GM23248 (cell line): ENCODE measurements at regions not wholly inside any gene's neighbourhood (a gene's known extent, or its start where the extent isn't known, plus 50 kb on each side); places are given as distances from the start of the nearest gene placed in this dataset.

Experiments
- DNase-seq: peaks from one replicate; pipeline ENCODE4 v3.0.0-alpha.2; 2015
- H2AFZ ChIP-seq: fragments of 200-600 bp; sonication (generic); 2 replicates; pipeline ENCODE4 v1.6.1; 2016; ENCODE audit warnings: antibody characterized with exemption
- H3F3A ChIP-seq: fragments of 200-600 bp; sonication (generic); 2 replicates; pipeline ENCODE4 v1.6.1; 2016; ENCODE audit warnings: mild to moderate bottlenecking, antibody characterized with exemption, mixed run types; ENCODE audit not compliant: insufficient read depth
- H3K27ac ChIP-seq: fragments of 200-600 bp; sonication (generic); 2 replicates; pipeline ENCODE4 v1.5.1; 2016; ENCODE audit warnings: mild to moderate bottlenecking
- H3K27me3 ChIP-seq: fragments of 200-600 bp; sonication (generic); replicated peaks from 2 replicates; pipeline ENCODE4 v1.6.1; 2016; ENCODE audit warnings: mild to moderate bottlenecking; ENCODE audit not compliant: insufficient read depth
- H3K36me3 ChIP-seq: fragments of 200-600 bp; sonication (generic); 2 replicates; pipeline ENCODE4 v1.6.1; 2016; ENCODE audit warnings: low read depth, mild to moderate bottlenecking
- H3K4me1 ChIP-seq: fragments of 200-600 bp; sonication (generic); 2 replicates; pipeline ENCODE4 v1.6.1; 2016; ENCODE audit warnings: mild to moderate bottlenecking; ENCODE audit not compliant: insufficient read depth
- H3K4me2 ChIP-seq: fragments of 200-600 bp; sonication (generic); one replicate; pipeline ENCODE4 v1.6.1; 2016; ENCODE audit warnings: mild to moderate bottlenecking; ENCODE audit not compliant: unreplicated experiment
- H3K4me3 ChIP-seq: fragments of 200-600 bp; sonication (generic); 2 replicates; pipeline ENCODE4 v1.5.1; 2016; ENCODE audit warnings: mild to moderate bottlenecking
- H3K79me2 ChIP-seq: fragments of 200-600 bp; sonication (generic); 2 replicates; pipeline ENCODE4 v1.6.1; 2016; ENCODE audit warnings: mild to moderate bottlenecking; ENCODE audit not compliant: insufficient read depth
- H3K9ac ChIP-seq: fragments of 200-600 bp; sonication (generic); 2 replicates; pipeline ENCODE4 v1.6.1; 2016; ENCODE audit warnings: mild to moderate bottlenecking
- H3K9me2 ChIP-seq: fragments of 200-600 bp; sonication (generic); 2 replicates; pipeline ENCODE4 v1.6.1; 2016; ENCODE audit warnings: mixed run types, mild to moderate bottlenecking, moderate library complexity; ENCODE audit not compliant: insufficient read depth
- H3K9me3 ChIP-seq: fragments of 200-600 bp; sonication (generic); one replicate; pipeline ENCODE4 v1.6.1; 2017; ENCODE audit warnings: low read depth
- H4K20me1 ChIP-seq: fragments of 200-600 bp; sonication (generic); 2 replicates; pipeline ENCODE4 v1.6.0; 2016; ENCODE audit not compliant: insufficient read depth
- EZH2 ChIP-seq: fragments of 200-600 bp; sonication (generic); IDR thresholded peaks from 2 replicates; pipeline ENCODE4 v1.6.1; 2018; ENCODE audit warnings: antibody characterized with exemption, mild to moderate bottlenecking; ENCODE audit not compliant: insufficient read depth, poor library complexity, severe bottlenecking
- EZH2phosphoT487 ChIP-seq: fragments of 200-600 bp; sonication (generic); IDR thresholded peaks from 2 replicates; pipeline ENCODE4 v1.6.1; 2018; ENCODE audit warnings: antibody characterized with exemption, moderate library complexity, mild to moderate bottlenecking, low read depth; ENCODE audit not compliant: insufficient read depth
- WGBS, 2 experiments: methylation state at CpG; one replicate each; pipeline ENCODE4 v1.1.6; 2015 to 2017; ENCODE audit warnings: low lambda C conversion rate in 2 of 2, low coverage in 1 of 2; ENCODE audit errors: missing lambda C conversion rate in 2 of 2; 5-methylcytosine and 5-hydroxymethylcytosine counted together
- in situ Hi-C: fragments of 300-500 bp; cut with MboI; formaldehyde crosslinking; loops from 2 replicates; pipeline ENCODE4 v1.15.0; 2020

- 24 to 34% methylated on average over 5 to 7 of the region's 7 CpGs for WGBS, 2 experiments
- no peak for DNase-seq
- H3K4me3 ChIP-seq, result no peak overlapping the region
Observed at GRCh38 chr5:2393556-2393955, 357.9 kb downstream of the IRX2 start.

GRCh38 chr5:2391566-2391965 lies 359.9 kb downstream of the IRX2 start:
- Histone ChIP-seq H3K79me2 (no peaks in the 10 kb centered on the region), H3K27me3 (no peaks in the 10 kb centered on the region), H3F3A (no peaks in the 10 kb centered on the region), H3K9me2 (no peaks in the 10 kb centered on the region), H3K9me3 (no peaks in the 10 kb centered on the region), H2AFZ (no peak overlapping the region), H3K27ac (no peak overlapping the region), H3K4me2 (no peak overlapping the region), H3K36me3 (no peaks in the 10 kb centered on the region), H3K4me1 (no peaks in the 10 kb centered on the region), H3K9ac (no peak overlapping the region), H3K4me3 (no peak overlapping the region), H4K20me1 (no peaks in the 10 kb centered on the region)
- in situ Hi-C loops, result no loop called here
- no peak for TF ChIP-seq EZH2phosphoT487
- no peak for TF ChIP-seq EZH2
- 7 to 10% methylated on average over 8 to 10 of the region's 10 CpGs for WGBS, 2 experiments
- no peak for DNase-seq

More at GRCh38 chr5:2393556-2393955, 357.9 kb downstream of the IRX2 start:
- H3K27me3 ChIP-seq, result no peaks in the 10 kb centered on the region
- no peak overlapping the region for H3K9ac ChIP-seq
- H3K4me2 ChIP-seq, result no peak overlapping the region
- H3K4me1 ChIP-seq, result no peaks in the 10 kb centered on the region
- H2AFZ ChIP-seq, result no peak overlapping the region
- H3K27ac ChIP-seq, result no peak overlapping the region
- H3K9me3 ChIP-seq, result no peaks in the 10 kb centered on the region
- no peaks in the 10 kb centered on the region for H3K9me2 ChIP-seq
- in situ Hi-C loops, result no loop called here
- no peaks in the 10 kb centered on the region for H3F3A ChIP-seq
- TF ChIP-seq EZH2, result no peak
- no peak for TF ChIP-seq EZH2phosphoT487
- no peaks in the 10 kb centered on the region for H4K20me1 ChIP-seq
- H3K36me3 ChIP-seq, result no peaks in the 10 kb centered on the region
- H3K79me2 ChIP-seq, result no peaks in the 10 kb centered on the region

GRCh38 chr5:2391021-2391420 lies 360.5 kb downstream of the IRX2 start:
- Histone ChIP-seq H3K4me3 (no peak overlapping the region), H3K4me1 (no peaks in the 10 kb centered on the region), H2AFZ (no peak overlapping the region), H3F3A (no peaks in the 10 kb centered on the region), H3K36me3 (no peaks in the 10 kb centered on the region), H3K79me2 (no peaks in the 10 kb centered on the region), H4K20me1 (no peaks in the 10 kb centered on the region), H3K4me2 (no peak overlapping the region), H3K27me3 (no peaks in the 10 kb centered on the region), H3K9me3 (no peaks in the 10 kb centered on the region), H3K9ac (no peak overlapping the region), H3K9me2 (no peaks in the 10 kb centered on the region), H3K27ac (no peak overlapping the region)
- DNase-seq, result no peak
- in situ Hi-C loops, result no loop called here
- WGBS, 2 experiments, result 36 to 40% methylated on average over 9 to 10 of the region's 10 CpGs
- no peak for TF ChIP-seq EZH2phosphoT487
- no peak for TF ChIP-seq EZH2

GRCh38 chr5:2388571-2388970 lies 362.9 kb downstream of the IRX2 start:
- no peak overlapping the region for H3K9ac ChIP-seq
- H3K36me3 ChIP-seq, result no peaks in the 10 kb centered on the region
- no peaks in the 10 kb centered on the region for H3K9me2 ChIP-seq
- no peak overlapping the region for H2AFZ ChIP-seq
- no peak overlapping the region for H3K27ac ChIP-seq
- in situ Hi-C loops, result no loop called here
- no peak overlapping the region for H3K4me3 ChIP-seq
- WGBS, 2 experiments, result 26 to 34% methylated on average over 2 of the region's 2 CpGs
- no peaks in the 10 kb centered on the region for H3K27me3 ChIP-seq
- no peaks in the 10 kb centered on the region for H3K79me2 ChIP-seq
- DNase-seq, result no peak
- H3F3A ChIP-seq, result no peaks in the 10 kb centered on the region
- H3K4me1 ChIP-seq, result no peaks in the 10 kb centered on the region
- no peaks in the 10 kb centered on the region for H3K9me3 ChIP-seq
- no peaks in the 10 kb centered on the region for H4K20me1 ChIP-seq
- no peak for TF ChIP-seq EZH2
- TF ChIP-seq EZH2phosphoT487, result no peak
- no peak overlapping the region for H3K4me2 ChIP-seq
